ENCODE measurements at regions not wholly inside any gene's neighbourhood (a gene's known extent, or its start where the extent isn't known, plus 50 kb on each side); places are given as distances from the start of the nearest gene placed in this dataset.
A peak's percentile ranks its signal among the peaks of the same experiment; 100 is the strongest.

DNA sequence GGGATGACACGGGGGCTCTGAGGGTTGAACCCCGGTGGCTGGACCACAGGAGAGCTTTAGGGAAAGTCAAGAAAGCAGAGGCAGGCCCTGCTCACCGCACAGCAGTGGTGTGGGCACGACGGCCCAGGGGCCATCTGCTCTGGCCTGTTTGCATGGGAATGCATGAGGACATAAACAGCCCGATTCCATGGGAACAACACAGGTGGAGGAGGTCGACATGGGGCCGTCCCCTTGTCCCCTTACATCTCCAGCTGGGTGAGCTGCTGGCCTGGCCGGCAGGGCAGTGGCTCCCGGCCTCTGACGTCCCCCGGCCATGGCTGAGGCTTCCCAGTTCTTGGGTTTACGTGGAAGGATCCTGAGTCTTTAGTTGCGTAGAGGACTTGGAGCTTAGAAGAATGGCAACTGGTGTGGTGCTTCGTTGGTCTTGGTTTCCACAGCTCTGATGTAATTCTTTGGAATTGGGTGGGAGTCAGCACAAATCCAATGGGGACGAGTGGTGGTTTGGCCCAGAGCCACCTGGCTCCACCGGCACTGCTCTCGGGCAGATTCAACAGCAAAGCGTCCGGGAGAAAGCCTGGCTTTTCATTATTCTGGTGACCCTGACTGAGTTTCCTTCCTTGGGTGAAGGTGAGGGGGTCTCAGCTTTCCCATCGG is 98.3 kb upstream of the HDAC4 start:
- DNase-seq (ENCODE audit: low spot score), result peak; percentile 25

GRCh38 chr2:239498576-239498975 is 97.8 kb upstream of the HDAC4 start:
- no peak for DNase-seq (ENCODE audit: low spot score)

- DNase-seq (ENCODE audit: low spot score), result no peak
These were observed 95.9 kb upstream of the HDAC4 start for GRCh38 chr2:239496700-239497099.

DNA sequence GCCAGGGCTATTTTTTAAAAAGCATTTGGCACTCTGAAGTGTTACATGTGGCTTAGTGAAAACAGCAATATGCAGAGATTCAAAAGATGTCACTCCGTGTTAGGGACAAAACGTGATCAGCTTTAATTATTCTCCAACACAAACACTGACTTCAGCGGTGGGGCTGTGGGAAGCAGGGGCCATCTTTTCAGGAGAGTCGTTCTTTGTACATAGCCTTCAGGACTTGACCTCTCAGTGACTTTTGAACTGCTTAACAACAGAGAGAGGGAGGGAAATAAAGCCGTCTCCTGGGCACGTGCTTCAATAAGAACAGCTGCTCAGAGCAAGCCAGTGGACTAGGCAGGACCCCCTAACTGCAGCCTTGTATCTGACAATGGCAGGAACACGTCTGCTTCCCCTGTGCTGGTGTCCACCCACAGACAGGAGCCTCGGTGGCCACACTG is 95.0 kb upstream of the HDAC4 start:
- DNase-seq (ENCODE audit: low spot score), result no peak

GRCh38 chr2:239495175-239495574 is 94.4 kb upstream of the HDAC4 start:
- no peak for DNase-seq (ENCODE audit: low spot score)

GRCh38 chr2:239494578-239494977 is 93.8 kb upstream of the HDAC4 start:
- DNase-seq (ENCODE audit: low spot score), result no peak

- DNase-seq (ENCODE audit: low spot score), result no peak
These were observed 88.7 kb upstream of the HDAC4 start for GRCh38 chr2:239489481-239489880.

- DNase-seq (ENCODE audit: low spot score), result no peak
These were observed 87.3 kb upstream of the HDAC4 start for GRCh38 chr2:239488125-239488524.

- DNase-seq (ENCODE audit: low spot score), result no peak
These were observed 86.5 kb upstream of the HDAC4 start for GRCh38 chr2:239487272-239487671.

- DNase-seq (ENCODE audit: low spot score), result no peak
These were observed 84.8 kb upstream of the HDAC4 start for GRCh38 chr2:239485622-239486021.

DNA sequence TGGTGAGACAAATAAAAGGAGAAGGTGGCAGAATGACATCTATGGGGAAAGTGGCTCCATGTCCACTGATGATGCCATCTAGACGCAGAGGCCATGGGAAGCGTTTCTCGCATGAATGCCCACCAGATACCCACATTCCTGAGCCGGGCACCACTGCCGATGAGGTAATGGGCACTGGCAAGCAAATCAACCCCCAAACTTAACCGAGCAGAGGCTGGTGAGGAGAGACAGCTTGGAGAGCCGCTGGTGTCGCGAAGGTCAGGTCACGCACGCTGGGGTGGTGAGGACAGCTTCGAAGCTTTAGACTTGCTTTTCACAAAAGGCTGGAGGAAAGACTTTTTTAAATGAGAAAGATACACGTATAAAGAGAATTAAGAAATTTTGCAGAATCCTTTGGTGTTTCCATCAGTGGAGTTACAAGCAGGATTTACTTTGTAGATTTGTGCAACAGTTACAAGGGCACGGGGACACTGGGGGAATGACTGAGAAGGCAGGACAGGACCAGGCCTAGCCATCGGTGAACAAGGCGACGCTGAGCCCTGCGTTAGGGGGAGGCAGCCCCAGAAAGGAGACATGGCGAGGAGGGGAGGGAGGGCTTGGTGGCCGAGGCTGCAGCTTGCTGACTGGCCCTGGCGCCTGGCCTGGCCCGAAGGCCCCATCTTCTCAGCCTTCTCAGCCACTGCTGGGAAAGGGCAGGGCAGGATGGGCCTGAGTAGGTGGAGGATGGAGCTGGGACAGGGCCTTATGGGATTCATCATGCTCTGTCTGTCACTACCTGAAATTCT is 83.9 kb upstream of the HDAC4 start:
- no peak for DNase-seq (ENCODE audit: low spot score)

GRCh38 chr2:239482778-239483712 is 82.2 kb upstream of the HDAC4 start:
- DNase-seq (ENCODE audit: low spot score), result no peak

DNA sequence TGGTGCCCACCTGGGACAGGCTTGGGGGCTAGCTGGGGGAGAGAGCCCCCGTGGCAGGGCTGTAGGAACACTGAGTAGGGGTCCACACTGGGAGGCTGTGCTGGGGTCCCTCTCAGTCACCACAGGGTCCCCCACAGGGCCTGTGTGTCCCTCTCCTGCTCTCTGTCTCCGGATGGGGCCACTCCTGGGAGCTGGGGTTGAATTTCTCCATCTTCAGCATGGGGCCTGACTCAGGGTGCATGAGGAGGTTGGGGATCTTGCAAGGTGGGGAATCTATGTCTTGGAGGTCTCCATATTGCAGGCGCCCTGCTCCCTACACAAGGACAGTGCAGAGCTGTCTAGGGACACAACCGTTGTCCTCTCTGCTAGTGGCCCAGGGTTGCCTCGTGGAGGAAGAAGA is 78.7 kb upstream of the HDAC4 start:
- no peak for DNase-seq (ENCODE audit: low spot score)

DNA sequence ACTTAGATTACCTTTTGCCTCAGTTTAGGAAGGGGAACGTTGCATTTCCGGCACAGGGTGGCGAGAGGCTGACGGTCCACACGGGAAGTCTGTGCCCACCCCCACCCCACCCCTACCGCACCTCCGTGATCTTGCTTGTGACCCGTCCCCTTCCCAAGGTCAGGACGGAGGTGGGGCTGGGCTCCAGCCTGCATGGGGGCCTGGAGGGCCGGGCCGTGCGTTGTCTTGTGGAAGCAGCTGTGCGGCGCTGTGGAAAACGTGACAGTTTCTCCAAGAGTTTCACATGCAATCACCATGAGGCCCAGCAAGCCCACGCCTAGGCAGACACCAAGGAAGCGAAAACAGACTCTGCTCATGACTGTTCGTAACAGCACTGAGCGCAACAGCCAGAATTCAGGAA is 76.8 kb upstream of the HDAC4 start:
- DNase-seq (ENCODE audit: low spot score), result no peak

GRCh38 chr2:239476757-239477585 is 76.2 kb upstream of the HDAC4 start:
- DNase-seq (ENCODE audit: low spot score), result no peak

DNA sequence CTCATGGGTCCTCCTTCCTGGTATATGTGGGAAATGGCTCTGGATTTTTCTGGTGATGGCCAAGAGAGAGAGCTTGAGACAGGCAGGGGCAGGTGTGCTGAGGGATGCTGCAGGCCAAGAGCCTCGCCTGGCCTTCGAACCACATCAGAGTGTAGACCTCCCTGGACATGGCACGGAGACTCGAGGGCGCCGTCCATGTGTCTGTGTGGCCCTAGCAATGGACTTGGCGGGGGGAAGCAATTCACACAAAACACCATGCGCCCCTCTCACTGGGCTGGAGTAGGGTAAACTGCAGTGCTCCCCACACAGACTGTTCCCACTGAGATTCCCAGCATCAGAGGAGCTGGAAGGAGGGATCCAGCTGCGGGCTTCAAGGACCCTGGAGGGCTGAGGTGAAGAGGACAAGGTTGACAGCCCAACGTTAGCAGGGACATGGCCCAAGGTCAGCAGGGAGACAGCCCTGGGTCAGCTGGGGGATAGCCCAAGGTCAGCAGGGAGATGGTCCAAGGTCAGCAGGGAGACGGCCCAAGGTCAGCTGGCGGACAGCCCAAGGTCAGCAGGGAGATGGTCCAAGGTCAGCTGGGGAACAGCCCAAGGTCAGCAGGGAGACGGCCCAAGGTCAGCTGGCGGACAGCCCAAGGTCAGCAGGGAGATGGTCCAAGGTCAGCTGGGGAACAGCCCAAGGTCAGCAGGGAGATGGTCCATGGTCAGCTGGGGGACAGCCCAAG is 75.4 kb upstream of the HDAC4 start:
- no peak for DNase-seq (ENCODE audit: low spot score)

DNA sequence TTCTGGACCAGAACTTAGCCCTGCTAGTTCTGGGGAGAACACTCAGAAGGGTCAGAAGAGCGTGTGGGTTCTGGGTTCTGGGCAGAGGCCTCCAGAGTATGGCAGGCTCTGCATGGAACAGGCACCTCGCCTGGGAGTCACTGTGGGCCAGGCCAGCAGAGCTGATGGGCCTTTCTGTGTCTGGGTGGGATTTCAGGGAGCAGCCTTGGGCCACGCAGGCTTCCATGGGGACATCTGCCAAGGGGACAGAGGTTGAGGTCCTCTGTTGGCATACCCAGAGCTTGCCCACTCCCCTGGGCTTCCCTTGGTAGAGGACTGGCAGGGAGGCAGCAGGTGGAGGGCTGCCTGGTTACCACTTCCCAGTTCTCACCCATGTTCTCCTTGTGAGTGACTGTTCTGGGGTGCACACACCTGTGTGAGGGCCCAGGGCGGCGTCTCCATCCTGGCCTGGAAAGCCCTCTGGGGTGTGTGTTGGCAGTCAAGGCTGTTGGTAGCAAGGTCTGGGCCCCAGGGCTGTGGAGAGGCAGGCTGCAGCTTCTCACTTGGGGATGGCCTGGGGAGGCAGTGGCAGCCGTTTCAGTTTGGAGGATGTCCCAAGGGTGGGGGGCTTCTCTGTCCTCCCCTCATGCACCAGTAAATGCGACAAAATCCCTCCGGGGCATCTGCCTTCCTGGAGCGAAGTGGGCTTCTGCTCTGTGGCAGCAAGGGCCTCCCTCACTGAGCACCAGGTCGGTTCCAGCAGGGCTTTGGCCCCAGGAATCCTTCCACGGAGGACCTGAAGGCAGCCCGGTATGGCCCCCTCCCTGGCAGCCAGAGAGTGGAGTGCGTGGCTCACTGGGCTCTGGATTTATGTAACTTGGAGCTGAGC is 74.6 kb upstream of the HDAC4 start:
- DNase-seq (ENCODE audit: low spot score), result no peak

- DNase-seq (ENCODE audit: low spot score), result no peak
These were observed 72.5 kb upstream of the HDAC4 start for GRCh38 chr2:239473211-239473805.

DNA sequence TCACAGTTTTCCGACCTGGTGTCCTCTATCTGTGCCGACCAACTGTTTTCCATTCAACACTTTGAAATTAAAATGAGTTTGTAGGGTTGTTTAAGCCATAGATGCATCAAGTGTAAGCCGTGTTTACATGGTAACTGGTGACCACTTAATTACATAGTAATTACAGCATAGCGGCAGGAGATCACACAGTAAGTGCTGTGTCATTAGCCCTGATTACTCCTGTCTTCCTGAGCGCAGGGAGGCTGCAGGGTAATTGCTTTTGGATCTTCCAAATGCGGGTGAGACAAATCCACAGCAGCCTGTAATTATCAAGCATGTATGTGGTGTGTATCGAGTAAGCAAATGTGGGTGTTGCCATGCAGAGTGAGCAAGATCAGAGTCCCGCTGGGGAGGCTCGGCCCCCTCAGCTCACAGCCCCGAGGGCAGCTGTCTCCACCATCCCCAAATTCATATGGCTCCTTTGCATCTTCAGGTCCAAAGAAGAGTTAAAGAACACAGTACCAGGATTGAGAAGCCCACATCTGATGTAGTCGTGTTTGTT is 71.5 kb upstream of the HDAC4 start:
- no peak for DNase-seq (ENCODE audit: low spot score)
